ENCODE measurements at regions not wholly inside any gene's neighbourhood (a gene's known extent, or its start where the extent isn't known, plus 50 kb on each side); places are given as distances from the start of the nearest gene placed in this dataset.

DNA sequence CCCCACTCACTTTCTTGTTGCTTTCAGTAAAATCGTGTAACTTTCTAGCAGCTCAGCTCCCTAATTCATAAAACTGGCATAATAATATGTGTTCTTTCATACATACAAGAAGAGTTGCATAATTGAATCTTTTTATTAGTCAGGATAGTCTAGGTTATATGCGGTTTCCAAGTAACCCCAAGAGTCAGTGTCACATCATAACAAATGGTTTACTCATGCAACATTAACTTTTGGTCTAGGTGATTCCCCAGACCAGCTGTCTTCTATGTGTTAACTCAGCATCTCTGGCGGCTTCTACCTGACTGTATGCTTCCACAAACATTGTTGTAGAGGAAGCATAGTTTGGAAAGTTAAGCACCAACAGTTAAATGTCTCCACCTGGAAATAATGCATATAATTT is 1000.4 kb downstream of the CDH11 start:
- TF ChIP-seq, protein P1, sequence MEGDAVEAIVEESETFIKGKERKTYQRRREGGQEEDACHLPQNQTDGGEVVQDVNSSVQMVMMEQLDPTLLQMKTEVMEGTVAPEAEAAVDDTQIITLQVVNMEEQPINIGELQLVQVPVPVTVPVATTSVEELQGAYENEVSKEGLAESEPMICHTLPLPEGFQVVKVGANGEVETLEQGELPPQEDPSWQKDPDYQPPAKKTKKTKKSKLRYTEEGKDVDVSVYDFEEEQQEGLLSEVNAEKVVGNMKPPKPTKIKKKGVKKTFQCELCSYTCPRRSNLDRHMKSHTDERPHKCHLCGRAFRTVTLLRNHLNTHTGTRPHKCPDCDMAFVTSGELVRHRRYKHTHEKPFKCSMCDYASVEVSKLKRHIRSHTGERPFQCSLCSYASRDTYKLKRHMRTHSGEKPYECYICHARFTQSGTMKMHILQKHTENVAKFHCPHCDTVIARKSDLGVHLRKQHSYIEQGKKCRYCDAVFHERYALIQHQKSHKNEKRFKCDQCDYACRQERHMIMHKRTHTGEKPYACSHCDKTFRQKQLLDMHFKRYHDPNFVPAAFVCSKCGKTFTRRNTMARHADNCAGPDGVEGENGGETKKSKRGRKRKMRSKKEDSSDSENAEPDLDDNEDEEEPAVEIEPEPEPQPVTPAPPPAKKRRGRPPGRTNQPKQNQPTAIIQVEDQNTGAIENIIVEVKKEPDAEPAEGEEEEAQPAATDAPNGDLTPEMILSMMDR (optimal IDR thresholded peaks at IDR 0.05 in 1 of 3, IDR thresholded peaks at IDR 0.05 in 1 of 3, conservative IDR thresholded peaks at IDR 0.05 in 1 of 3; ENCODE audit: extremely low read depth in 1 of 3, insufficient read depth in 2 of 3, low read length in 3 of 3) = no peak
- no peak for TF ChIP-seq EZH2 (IDR thresholded peaks at IDR 0.05; ENCODE audit: low read length)

Data from keratinocyte (primary cell).